Ishikawa (cell line): ENCODE measurements at regions not wholly inside any gene's neighbourhood (a gene's known extent, or its start where the extent isn't known, plus 50 kb on each side); places are given as distances from the start of the nearest gene placed in this dataset.

Source experiments
- CEBPB ChIP-seq: IDR thresholded peaks from 2 replicates; pipeline ENCODE4 v1.6.1; 2012
- CREB1 ChIP-seq: IDR thresholded peaks from 2 replicates; pipeline ENCODE4 v1.6.1; 2012; ENCODE audit warnings: low read depth
- EGR1 ChIP-seq: IDR thresholded peaks from 2 replicates; pipeline ENCODE4 v1.6.1; 2012
- EP300 ChIP-seq: IDR thresholded peaks from 2 replicates; pipeline ENCODE4 v1.6.1; 2012; ENCODE audit warnings: borderline replicate concordance
- FOXM1 ChIP-seq: IDR thresholded peaks from 2 replicates; pipeline ENCODE4 v1.6.1; 2012; ENCODE audit warnings: low read depth, borderline replicate concordance
- MAX ChIP-seq: IDR thresholded peaks from 2 replicates; pipeline ENCODE4 v1.6.1; 2012
- NFIC ChIP-seq: IDR thresholded peaks from 2 replicates; pipeline ENCODE4 v1.6.1; 2012
- RAD21 ChIP-seq: IDR thresholded peaks from 2 replicates; pipeline ENCODE4 v1.6.1; 2012; ENCODE audit warnings: low read depth
- REST ChIP-seq: IDR thresholded peaks from 2 replicates; pipeline ENCODE4 v1.6.1; 2012; ENCODE audit warnings: low read depth, mild to moderate bottlenecking
- TAF1 ChIP-seq: IDR thresholded peaks from 2 replicates; pipeline ENCODE4 v1.6.1; 2012; ENCODE audit warnings: low read depth, mild to moderate bottlenecking
- TCF12 ChIP-seq: IDR thresholded peaks from 2 replicates; pipeline ENCODE4 v1.6.1; 2012; ENCODE audit warnings: low read depth
- TEAD4 ChIP-seq: IDR thresholded peaks from 2 replicates; pipeline ENCODE4 v1.6.1; 2012
- USF1 ChIP-seq: IDR thresholded peaks from 2 replicates; pipeline ENCODE4 v1.6.1; 2012
- YY1 ChIP-seq: IDR thresholded peaks from 2 replicates; pipeline ENCODE4 v1.6.1; 2012; ENCODE audit warnings: low read depth
- ZBTB7A ChIP-seq: IDR thresholded peaks from 2 replicates; pipeline ENCODE4 v1.6.1; 2012; ENCODE audit warnings: low read depth

GRCh38 chr2:118505436-118505835, 342.0 kb downstream of the EN1 start:
- TF ChIP-seq TAF1 (no peak), CEBPB (no peak)

GRCh38 chr2:118502106-118502505, 345.3 kb downstream of the EN1 start:
- TF ChIP-seq TEAD4 (no peak), EP300 (no peak), NFIC (no peak), CREB1 (no peak), REST (no peak), EGR1 (no peak), FOXM1 (no peak), TAF1 (no peak), TCF12 (no peak), MAX (no peak), ZBTB7A (no peak), CEBPB (no peak), RAD21 (no peak), USF1 (no peak), YY1 (no peak)

- TF ChIP-seq CREB1 (no peak), TEAD4 (no peak), FOXM1 (no peak), TAF1 (no peak), REST (no peak), NFIC (no peak), RAD21 (no peak), YY1 (no peak), EP300 (no peak), MAX (no peak), USF1 (no peak), ZBTB7A (no peak), EGR1 (no peak), CEBPB (no peak), TCF12 (no peak)
Observed at GRCh38 chr2:118498943-118499342, 348.5 kb downstream of the EN1 start.

GRCh38 chr2:118496870-118497611, 350.4 kb downstream of the EN1 start:
- no peak for TF ChIP-seq USF1
- TF ChIP-seq MAX: no peak
- no peak for TF ChIP-seq TEAD4
- TF ChIP-seq FOXM1: no peak
- TF ChIP-seq EGR1: no peak
- TF ChIP-seq CEBPB: no peak
- no peak for TF ChIP-seq ZBTB7A
- TF ChIP-seq YY1: no peak
- TF ChIP-seq TCF12: no peak
- no peak for TF ChIP-seq EP300
- TF ChIP-seq REST: no peak
- TF ChIP-seq TAF1: no peak
- TF ChIP-seq RAD21: no peak
- TF ChIP-seq NFIC: no peak
